Inferior parietal cortex (tissue), 1 donor: ENCODE measurements at regions not wholly inside any gene's neighbourhood (a gene's known extent, or its start where the extent isn't known, plus 50 kb on each side); places are given as distances from the start of the nearest gene placed in this dataset.

Source experiments
- DNase-seq: peaks from one replicate; pipeline ENCODE4 v3.0.0-alpha.2; 2016; ENCODE audit errors: extremely low spot score

- no peak for DNase-seq
Observed at GRCh38 chr6:140599916-140600315, 1225.5 kb upstream of the CITED2 start.

GRCh38 chr6:140597181-140597580 lies 1222.7 kb upstream of the CITED2 start:
- no peak for DNase-seq

- DNase-seq: no peak
Observed at GRCh38 chr6:140594806-140595128, 1220.3 kb upstream of the CITED2 start.

GRCh38 chr6:140592877-140593276 lies 1218.4 kb upstream of the CITED2 start:
- no peak for DNase-seq

- no peak for DNase-seq
Observed at GRCh38 chr6:140590641-140591040, 1216.2 kb upstream of the CITED2 start.

GRCh38 chr6:140586426-140587061 lies 1212.1 kb upstream of the CITED2 start:
- DNase-seq: no peak

- DNase-seq: no peak
Observed at GRCh38 chr6:140581601-140582000, 1207.2 kb upstream of the CITED2 start.

GRCh38 chr6:140579918-140580317 lies 1205.5 kb upstream of the CITED2 start:
- DNase-seq: no peak

GRCh38 chr6:140576004-140576555 lies 1201.6 kb upstream of the CITED2 start:
- no peak for DNase-seq

- no peak for DNase-seq
Observed at GRCh38 chr6:140572867-140573266, 1198.4 kb upstream of the CITED2 start.

GRCh38 chr6:140572129-140572528 lies 1197.7 kb upstream of the CITED2 start:
- DNase-seq: no peak

GRCh38 chr6:140571145-140571544 lies 1196.7 kb upstream of the CITED2 start:
- DNase-seq: no peak

- no peak for DNase-seq
Observed at GRCh38 chr6:140567466-140567865, 1193.0 kb upstream of the CITED2 start.

GRCh38 chr6:140566781-140567277 lies 1192.4 kb upstream of the CITED2 start:
- DNase-seq: no peak

- DNase-seq: no peak
Observed at GRCh38 chr6:140563728-140564127, 1189.3 kb upstream of the CITED2 start.

- DNase-seq: no peak
Observed at GRCh38 chr6:140561701-140562100, 1187.3 kb upstream of the CITED2 start.

GRCh38 chr6:140560671-140561070 lies 1186.2 kb upstream of the CITED2 start:
- DNase-seq: no peak

GRCh38 chr6:140559458-140559857 lies 1185.0 kb upstream of the CITED2 start:
- DNase-seq: no peak

GRCh38 chr6:140554421-140554820 lies 1180.0 kb upstream of the CITED2 start:
- no peak for DNase-seq

GRCh38 chr6:140548366-140548765 lies 1173.9 kb upstream of the CITED2 start:
- DNase-seq: no peak

GRCh38 chr6:140546640-140547039 lies 1172.2 kb upstream of the CITED2 start:
- no peak for DNase-seq

GRCh38 chr6:140544431-140544830 lies 1170.0 kb upstream of the CITED2 start:
- DNase-seq: no peak

GRCh38 chr6:140542863-140543262 lies 1168.4 kb upstream of the CITED2 start:
- DNase-seq: no peak

GRCh38 chr6:140541288-140541687 lies 1166.8 kb upstream of the CITED2 start:
- no peak for DNase-seq
